HL-60 (cell line): ENCODE measurements at regions not wholly inside any gene's neighbourhood (a gene's known extent, or its start where the extent isn't known, plus 50 kb on each side); places are given as distances from the start of the nearest gene placed in this dataset.

Experiments used
- DNase-seq, 2 experiments: peaks; one replicate each; pipeline ENCODE4 v3.0.0-alpha.2; 2010 to 2020; ENCODE audit warnings: low read depth in 1 of 2, low spot score in 1 of 2
- H3K27ac ChIP-seq: fragments of 250-450 bp; sonication (Bioruptor Pico); replicated peaks from 2 replicates; pipeline ENCODE4 v1.5.1; 2020; ENCODE audit warnings: mild to moderate bottlenecking, moderate library complexity
- H3K27me3 ChIP-seq: fragments of 250-450 bp; sonication (Bioruptor Pico); 2 replicates; pipeline ENCODE4 v1.5.1; 2021; ENCODE audit warnings: mild to moderate bottlenecking, moderate library complexity; ENCODE audit not compliant: insufficient read depth, poor library complexity, severe bottlenecking
- H3K4me3 ChIP-seq: replicated peaks from 2 replicates; pipeline ENCODE4 v1.5.1; 2011; ENCODE audit warnings: mild to moderate bottlenecking, control low read depth, low read length; ENCODE audit not compliant: insufficient read depth
- CTCF ChIP-seq: IDR thresholded peaks from one replicate; pipeline ENCODE4 v1.5.1; 2011; ENCODE audit warnings: low read length, control low read depth, inconsistent platforms; ENCODE audit not compliant: insufficient read depth
- GABPA ChIP-seq: IDR thresholded peaks from 2 replicates; pipeline ENCODE4 v1.6.1; 2012; ENCODE audit warnings: low read depth
- POLR2AphosphoS5 ChIP-seq: IDR thresholded peaks from 2 replicates; pipeline ENCODE4 v1.6.1; 2012; ENCODE audit warnings: low read depth
- REST ChIP-seq: IDR thresholded peaks from 2 replicates; pipeline ENCODE4 v1.6.1; 2012; ENCODE audit warnings: low read depth; ENCODE audit not compliant: insufficient replicate concordance
- SPI1 ChIP-seq: IDR thresholded peaks from 2 replicates; pipeline ENCODE4 v1.6.1; 2012; ENCODE audit warnings: low read depth, mild to moderate bottlenecking, borderline replicate concordance

- Histone ChIP-seq H3K4me3 (no peak overlapping the region), H3K27ac (no peak overlapping the region), H3K27me3 (peaks cover 16% of the 10 kb centered on the region)
- TF ChIP-seq GABPA = no peak
- no peak for DNase-seq
Observed at GRCh38 chr13:97141097-97141496, 81.0 kb upstream of the MBNL2 start.

- Histone ChIP-seq H3K4me3 (no peak overlapping the region), H3K27me3 (peaks cover 14% of the 10 kb centered on the region), H3K27ac (no peak overlapping the region)
- TF ChIP-seq GABPA = no peak
- DNase-seq = no peak
Observed at GRCh38 chr13:97141564-97142005, 80.5 kb upstream of the MBNL2 start.

- Histone ChIP-seq H3K27ac (no peak overlapping the region), H3K27me3 (peaks cover 16% of the 10 kb centered on the region), H3K4me3 (no peak overlapping the region)
- TF ChIP-seq CTCF (no peak), POLR2AphosphoS5 (no peak), GABPA (no peak), REST (no peak), SPI1 (no peak)
- no peak for DNase-seq
Observed at GRCh38 chr13:97142452-97142851, 79.7 kb upstream of the MBNL2 start.

- no peak overlapping the region for H3K4me3 ChIP-seq
- no peak for TF ChIP-seq REST
- TF ChIP-seq CTCF = no peak
- TF ChIP-seq POLR2AphosphoS5 = no peak
- no peak for TF ChIP-seq SPI1
- no peak for TF ChIP-seq GABPA
- H3K27me3 ChIP-seq = peaks cover 19% of the 10 kb centered on the region
- H3K27ac ChIP-seq = no peak overlapping the region
- DNase-seq = no peak
Observed at GRCh38 chr13:97145057-97145456, 77.1 kb upstream of the MBNL2 start.

- H3K4me3 ChIP-seq = no peak overlapping the region
- H3K27me3 ChIP-seq = peaks cover 10% of the 10 kb centered on the region
- no peak for TF ChIP-seq SPI1
- TF ChIP-seq GABPA = no peak
- TF ChIP-seq POLR2AphosphoS5 = no peak
- no peak for TF ChIP-seq REST
- DNase-seq = no peak
- H3K27ac ChIP-seq = no peak overlapping the region
Observed at GRCh38 chr13:97148894-97149293, 73.2 kb upstream of the MBNL2 start.
